K562 (cell line): ENCODE measurements at regions not wholly inside any gene's neighbourhood (a gene's known extent, or its start where the extent isn't known, plus 50 kb on each side); places are given as distances from the start of the nearest gene placed in this dataset.

ENCODE experiments used
- ATAC-seq: fragments of 200-7000 bp; cut with Tn5 transposase; 3 replicates; pipeline ENCODE4 v1.9.1; 2020; ENCODE audit warnings: moderate library complexity
- BruUV-seq: library from RNA; stranded (reverse); fragments of 400-500 nt; replicated peaks from 2 replicates; lab custom pipeline; 2021; lab: Mats Ljungman, UMichigan
- CTCF ChIA-PET: fragments of 300-600 bp; formaldehyde crosslinking; extraction: SDS; loops from one replicate; lab custom pipeline; 2021; ENCODE audit warnings: low intra/inter-chr PET ratio; lab: Yijun Ruan, JAX
- POLR2A ChIA-PET: fragments of 300-600, 350-650 bp; sonication (Branson Sonifier 250); formaldehyde crosslinking; extraction: SDS; loops from one replicate; lab custom pipeline; 2021; ENCODE audit warnings: antibody characterized with exemption, inconsistent platforms; lab: Yijun Ruan, JAX
- DNase-seq, 4 experiments: peaks; one replicate each; pipeline versions ENCODE4 v3.0.0 to v3.0.0-alpha.2; 2011 to 2018; ENCODE audit warnings: low spot score in 3 of 4, mixed read lengths in 3 of 4; ENCODE audit errors: extremely low read depth in 1 of 4
- FAIRE-seq: peaks from 2 replicates; lab custom pipeline; 2011; peaks lifted over from hg19 to GRCh38; lab: Jason Lieb, UNC
- H2AFZ ChIP-seq: 2 replicates; pipeline ENCODE4 v1.6.0; 2011; ENCODE audit warnings: low read depth, low read length, control low read depth, inconsistent platforms
- H3K27ac ChIP-seq: fragments of 200-600 bp; 3 replicates; pipeline ENCODE4 v1.8.0; 2011; ENCODE audit warnings: low read depth, mild to moderate bottlenecking, control low read depth, inconsistent platforms, low read length, moderate library complexity, mixed read lengths; ENCODE audit errors: extremely low read depth
- H3K27me3 ChIP-seq, 2 experiments: fragments of 300-600 bp in 1 of 2; 2 replicates in 1 of 2; 3 replicates in 1 of 2; pipeline versions ENCODE4 v1.6.0 to v1.8.0; 2011; ENCODE audit warnings: inconsistent platforms in 2 of 2, low read length in 2 of 2, mild to moderate bottlenecking in 1 of 2, mixed read lengths in 1 of 2, moderate library complexity in 1 of 2; ENCODE audit not compliant: control insufficient read depth in 2 of 2, insufficient read depth in 2 of 2
- H3K36me3 ChIP-seq: fragments of 300-600 bp; 3 replicates; pipeline ENCODE4 v1.8.0; 2011; ENCODE audit warnings: mild to moderate bottlenecking, low read length, inconsistent platforms; ENCODE audit not compliant: control insufficient read depth, insufficient read depth
- H3K4me1 ChIP-seq, 2 experiments: fragments of 200-600 bp in 1 of 2; replicated peaks in 1 of 2; 2 replicates in 1 of 2; 3 replicates in 1 of 2; pipeline versions ENCODE4 v1.5.1 to v1.8.0; 2011; ENCODE audit warnings: inconsistent platforms in 2 of 2, low read length in 2 of 2, mild to moderate bottlenecking in 1 of 2, mixed read lengths in 1 of 2, moderate library complexity in 1 of 2; ENCODE audit not compliant: control insufficient read depth in 2 of 2, insufficient read depth in 2 of 2
- H3K4me2 ChIP-seq: 2 replicates; pipeline ENCODE4 v1.6.1; 2011; ENCODE audit warnings: low read length, control low read depth, inconsistent platforms, mixed read lengths; ENCODE audit not compliant: insufficient read depth
- H3K4me3 ChIP-seq: fragments of 200-600 bp; sonication (generic), shearing (Covaris generic); 2 replicates; pipeline ENCODE4 v1.5.1; 2016; ENCODE audit warnings: control low read depth, inconsistent platforms
- H3K79me2 ChIP-seq: fragments of 200-600 bp; 3 replicates; pipeline ENCODE4 v1.8.0; 2011; ENCODE audit warnings: low read length, inconsistent platforms; ENCODE audit not compliant: control insufficient read depth, insufficient read depth
- H3K9ac ChIP-seq, 2 experiments: 2 replicates each; pipeline versions ENCODE4 v1.6.0 to v1.6.1; 2011; ENCODE audit warnings: low read depth in 2 of 2, low read length in 2 of 2, control low read depth in 1 of 2, inconsistent platforms in 1 of 2, mild to moderate bottlenecking in 1 of 2, mixed read lengths in 1 of 2; ENCODE audit not compliant: insufficient read depth in 1 of 2
- H3K9me1 ChIP-seq: one replicate; pipeline ENCODE4 v1.6.0; 2011; ENCODE audit warnings: inconsistent platforms, mild to moderate bottlenecking, low read length, moderate library complexity; ENCODE audit not compliant: control insufficient read depth, insufficient read depth
- H3K9me3 ChIP-seq: replicated peaks from 2 replicates; pipeline ENCODE4 v1.5.1; 2011; ENCODE audit warnings: low read depth, low read length, inconsistent platforms; ENCODE audit not compliant: control insufficient read depth, insufficient read depth
- H4K20me1 ChIP-seq: replicated peaks from 2 replicates; pipeline ENCODE4 v1.6.1; 2011; ENCODE audit warnings: low read length, inconsistent platforms, mixed read lengths; ENCODE audit not compliant: control insufficient read depth, insufficient read depth
- HSF4 ChIP-seq: fragments of 250-450 bp; sonication (Bioruptor Pico); IDR thresholded peaks from 2 replicates; pipeline ENCODE4 v2.1.2; 2022; ENCODE audit warnings: mild to moderate bottlenecking, moderate library complexity, borderline replicate concordance
- IFI16 ChIP-seq: fragments of 250-450 bp; sonication (Bioruptor Pico); IDR thresholded peaks from 2 replicates; pipeline ENCODE4 v2.1.2; 2022; ENCODE audit warnings: mild to moderate bottlenecking, inconsistent platforms
- NR1H2 ChIP-seq: sonication (generic); formaldehyde crosslinking; IDR thresholded peaks from 2 replicates; pipeline ENCODE4 v1.4.0; 2020; ENCODE audit warnings: mild to moderate bottlenecking, missing genetic modification reagents
- ZBTB1 ChIP-seq: sonication (generic); formaldehyde crosslinking; IDR thresholded peaks from 2 replicates; pipeline ENCODE4 v1.8.1; 2023; ENCODE audit warnings: missing genetic modification reagents, low read depth, mild to moderate bottlenecking, borderline replicate concordance
- ZFP36 ChIP-seq: fragments of 150-350 bp; IDR thresholded peaks from 2 replicates; pipeline ENCODE4 v1.6.1; 2018; ENCODE audit warnings: low read length, low read depth; ENCODE audit not compliant: partially characterized antibody
- WGBS: fragments of 100-300 bp; shearing (Covaris generic); methylation state at CpG from one replicate; pipeline ENCODE4 v1.1.6; 2016; ENCODE audit warnings: low coverage, mixed read lengths; ENCODE audit not compliant: insufficient coverage; ENCODE audit errors: missing lambda C conversion rate; 5-methylcytosine and 5-hydroxymethylcytosine counted together
- in situ Hi-C: fragments of 300-500 bp; cut with MboI; formaldehyde crosslinking; loops from 4 replicates; pipeline ENCODE4 v1.15.0; 2018; ENCODE audit warnings: inconsistent platforms, mixed read lengths
- intact Hi-C: fragments of 100-400 bp; cut with micrococcal nuclease; formaldehyde crosslinking; loops from 2 replicates; pipeline ENCODE4 v1.14.2; 2022
- TF ChIP-seq, protein P1 (sequence below): fragments of 450-650 bp; formaldehyde crosslinking; IDR thresholded peaks from 2 replicates; pipeline ENCODE4 v1.4.0; 2020; ENCODE audit warnings: mild to moderate bottlenecking
- TF ChIP-seq, protein P2 (sequence below): IDR thresholded peaks from 2 replicates; pipeline ENCODE4 v1.6.1; 2014; ENCODE audit warnings: antibody characterized with exemption
- TF ChIP-seq, protein P3 (sequence below): fragments of 450-650 bp; IDR thresholded peaks from one replicate; pipeline ENCODE4 v1.6.1; 2018; ENCODE audit warnings: mild to moderate bottlenecking, moderate library complexity; ENCODE audit not compliant: partially characterized antibody

DNA sequence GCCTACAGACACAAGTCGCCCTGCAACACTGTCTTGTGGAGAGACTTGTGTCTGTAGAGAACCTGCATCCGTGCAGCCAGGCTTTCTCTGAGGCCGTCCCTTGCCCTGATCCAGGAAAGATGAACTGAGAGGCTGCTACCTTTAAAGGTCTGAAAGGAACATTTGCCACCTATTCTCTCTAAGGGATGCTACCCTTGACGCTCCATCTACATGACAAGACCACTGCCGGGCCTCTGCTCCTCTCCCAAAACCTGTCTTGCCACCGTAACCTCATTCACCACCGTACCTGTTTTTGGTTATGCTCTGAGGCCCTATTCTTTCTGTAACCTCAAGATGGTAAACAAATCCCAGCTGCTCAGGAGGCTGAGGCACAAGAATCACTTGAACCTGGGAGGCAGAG is 73.9 kb downstream of the FOXF2 start:
- peaks cover 13 to 15% of the 10 kb centered on the region in 2 experiments; a peak in 4 of 5 replicates for H3K27me3 ChIP-seq
- ChIA-PET CTCF (no interaction called here), POLR2A (no interaction called here)
- in situ Hi-C loops (no loop called here), intact Hi-C loops (no loop called here)
- no peak for ATAC-seq
- no peak for FAIRE-seq
- no peak overlapping the region for H3K4me3 ChIP-seq
- no peak overlapping the region for H2AFZ ChIP-seq
- TF ChIP-seq, protein P1, sequence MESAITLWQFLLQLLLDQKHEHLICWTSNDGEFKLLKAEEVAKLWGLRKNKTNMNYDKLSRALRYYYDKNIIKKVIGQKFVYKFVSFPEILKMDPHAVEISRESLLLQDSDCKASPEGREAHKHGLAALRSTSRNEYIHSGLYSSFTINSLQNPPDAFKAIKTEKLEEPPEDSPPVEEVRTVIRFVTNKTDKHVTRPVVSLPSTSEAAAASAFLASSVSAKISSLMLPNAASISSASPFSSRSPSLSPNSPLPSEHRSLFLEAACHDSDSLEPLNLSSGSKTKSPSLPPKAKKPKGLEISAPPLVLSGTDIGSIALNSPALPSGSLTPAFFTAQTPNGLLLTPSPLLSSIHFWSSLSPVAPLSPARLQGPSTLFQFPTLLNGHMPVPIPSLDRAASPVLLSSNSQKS (CRISPR knock-in tag), result no peak
- no peak for TF ChIP-seq IFI16
- TF ChIP-seq, all 486 proteins: peak for 0
- Histone ChIP-seq H3K27ac (no peak overlapping the region), H3K4me1 (no peaks in the 10 kb centered on the region), H3K79me2 (no peaks in the 10 kb centered on the region), H3K9me1 (no peaks in the 10 kb centered on the region), H3K4me2 (no peak overlapping the region), H3K9me3 (no peaks in the 10 kb centered on the region), H3K9ac (no peak overlapping the region), H4K20me1 (no peaks in the 10 kb centered on the region), H3K36me3 (no peaks in the 10 kb centered on the region)
- BruUV-seq, result no TSS peak
- DNase-seq, result no peak
- 0% methylated on average over 7 of the region's 7 CpGs for WGBS

DNA sequence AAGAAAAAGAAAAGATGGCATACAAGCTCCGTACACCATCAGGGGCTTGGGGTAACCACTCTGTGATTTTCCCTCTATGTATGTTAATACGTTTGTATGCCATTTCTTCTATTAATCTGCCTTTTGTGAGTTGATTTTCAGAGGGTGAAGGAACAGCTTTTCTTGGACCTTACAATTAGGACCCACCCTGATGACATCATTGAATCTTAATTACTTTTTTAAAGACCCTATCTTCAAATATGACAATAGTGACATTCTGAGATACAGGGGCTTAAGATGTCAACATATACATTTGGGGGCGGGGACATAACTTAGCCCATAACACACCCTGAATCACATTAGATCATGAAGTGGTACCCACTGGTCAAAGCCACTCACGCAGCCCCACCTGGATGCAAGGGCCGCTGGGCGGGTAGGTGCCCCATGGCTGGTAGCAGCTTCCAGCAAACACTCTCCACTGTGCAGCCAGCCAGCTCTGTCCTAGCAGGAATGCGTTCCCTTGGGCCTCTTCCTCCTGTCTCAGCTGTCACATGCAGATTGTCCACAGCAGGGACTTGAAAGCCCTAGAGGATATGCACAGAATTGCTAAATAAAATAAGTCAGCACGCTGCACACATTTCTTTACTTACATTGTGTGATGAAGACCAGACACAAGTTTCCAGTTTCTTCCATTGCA is 74.5 kb downstream of the FOXF2 start:
- intact Hi-C loops, result no loop called here
- H3K36me3 ChIP-seq, result no peaks in the 10 kb centered on the region
- BruUV-seq, result no TSS peak
- 2% methylated on average over 8 of the region's 8 CpGs for WGBS
- ChIA-PET CTCF (no interaction called here), POLR2A (interaction anchor here (0.5 kb wide), 1 partner anchor 1275 kb away, joined by 3 read pairs; no protein-coding TSS in a partner anchor)
- peaks cover 13 to 15% of the 10 kb centered on the region in 2 experiments; a peak in 4 of 5 replicates for H3K27me3 ChIP-seq
- no peaks in the 10 kb centered on the region for H3K9me3 ChIP-seq
- DNase-seq (no peak), FAIRE-seq (no peak), ATAC-seq (no peak)
- no peak overlapping the region for H3K9ac ChIP-seq
- no peak overlapping the region for H3K27ac ChIP-seq
- in situ Hi-C loops, result no loop called here
- no peaks in the 10 kb centered on the region for H4K20me1 ChIP-seq
- no peaks in the 10 kb centered on the region for H3K4me1 ChIP-seq
- H3K9me1 ChIP-seq, result no peaks in the 10 kb centered on the region
- H3K4me2 ChIP-seq, result no peak overlapping the region
- H3K4me3 ChIP-seq, result no peak overlapping the region
- H2AFZ ChIP-seq, result no peak overlapping the region
- H3K79me2 ChIP-seq, result no peaks in the 10 kb centered on the region
- TF ChIP-seq NR1H2 (CRISPR knock-in tag), result no peak
- no peak for TF ChIP-seq ZBTB1 (CRISPR knock-in tag)
- no peak for TF ChIP-seq HSF4 (CRISPR knock-in tag)
- TF ChIP-seq, protein P2, sequence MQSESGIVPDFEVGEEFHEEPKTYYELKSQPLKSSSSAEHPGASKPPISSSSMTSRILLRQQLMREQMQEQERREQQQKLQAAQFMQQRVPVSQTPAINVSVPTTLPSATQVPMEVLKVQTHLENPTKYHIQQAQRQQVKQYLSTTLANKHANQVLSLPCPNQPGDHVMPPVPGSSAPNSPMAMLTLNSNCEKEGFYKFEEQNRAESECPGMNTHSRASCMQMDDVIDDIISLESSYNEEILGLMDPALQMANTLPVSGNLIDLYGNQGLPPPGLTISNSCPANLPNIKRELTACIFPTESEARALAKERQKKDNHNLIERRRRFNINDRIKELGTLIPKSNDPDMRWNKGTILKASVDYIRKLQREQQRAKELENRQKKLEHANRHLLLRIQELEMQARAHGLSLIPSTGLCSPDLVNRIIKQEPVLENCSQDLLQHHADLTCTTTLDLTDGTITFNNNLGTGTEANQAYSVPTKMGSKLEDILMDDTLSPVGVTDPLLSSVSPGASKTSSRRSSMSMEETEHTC, result no peak
- TF ChIP-seq, protein P3, sequence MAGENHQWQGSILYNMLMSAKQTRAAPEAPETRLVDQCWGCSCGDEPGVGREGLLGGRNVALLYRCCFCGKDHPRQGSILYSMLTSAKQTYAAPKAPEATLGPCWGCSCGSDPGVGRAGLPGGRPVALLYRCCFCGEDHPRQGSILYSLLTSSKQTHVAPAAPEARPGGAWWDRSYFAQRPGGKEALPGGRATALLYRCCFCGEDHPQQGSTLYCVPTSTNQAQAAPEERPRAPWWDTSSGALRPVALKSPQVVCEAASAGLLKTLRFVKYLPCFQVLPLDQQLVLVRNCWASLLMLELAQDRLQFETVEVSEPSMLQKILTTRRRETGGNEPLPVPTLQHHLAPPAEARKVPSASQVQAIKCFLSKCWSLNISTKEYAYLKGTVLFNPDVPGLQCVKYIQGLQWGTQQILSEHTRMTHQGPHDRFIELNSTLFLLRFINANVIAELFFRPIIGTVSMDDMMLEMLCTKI, result no peak
- TF ChIP-seq ZFP36, result no peak
